ENCODE measurements at regions not wholly inside any gene's neighbourhood (a gene's known extent, or its start where the extent isn't known, plus 50 kb on each side); places are given as distances from the start of the nearest gene placed in this dataset.
A peak's percentile ranks its signal among the peaks of the same experiment; 100 is the strongest.
"Not testable (repeated sequence)": the region's sequence is repeated elsewhere in the genome, so short reads cannot be mapped to it uniquely, and the experiment has no call there.

DNA sequence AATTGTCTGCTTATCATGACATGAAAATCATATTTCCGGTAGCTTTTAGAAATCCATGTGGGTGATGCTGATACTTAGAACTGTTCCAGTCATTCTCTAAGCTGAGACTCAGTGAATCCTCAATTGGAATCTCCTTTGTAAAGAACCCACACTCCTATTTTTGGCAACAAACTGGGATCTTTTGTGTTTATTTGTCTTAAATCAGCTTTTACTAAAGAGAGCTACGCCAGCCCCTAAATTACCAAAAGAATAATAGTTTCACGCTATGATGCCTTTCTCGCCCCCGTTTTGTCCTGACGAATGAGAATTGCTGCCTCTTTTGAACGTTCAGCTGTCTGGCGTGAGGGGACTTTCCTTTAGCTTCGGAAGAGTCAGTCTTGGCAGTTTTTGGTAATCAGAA, 195.9 kb downstream of the SHOX start:
- TF ChIP-seq, protein P1, sequence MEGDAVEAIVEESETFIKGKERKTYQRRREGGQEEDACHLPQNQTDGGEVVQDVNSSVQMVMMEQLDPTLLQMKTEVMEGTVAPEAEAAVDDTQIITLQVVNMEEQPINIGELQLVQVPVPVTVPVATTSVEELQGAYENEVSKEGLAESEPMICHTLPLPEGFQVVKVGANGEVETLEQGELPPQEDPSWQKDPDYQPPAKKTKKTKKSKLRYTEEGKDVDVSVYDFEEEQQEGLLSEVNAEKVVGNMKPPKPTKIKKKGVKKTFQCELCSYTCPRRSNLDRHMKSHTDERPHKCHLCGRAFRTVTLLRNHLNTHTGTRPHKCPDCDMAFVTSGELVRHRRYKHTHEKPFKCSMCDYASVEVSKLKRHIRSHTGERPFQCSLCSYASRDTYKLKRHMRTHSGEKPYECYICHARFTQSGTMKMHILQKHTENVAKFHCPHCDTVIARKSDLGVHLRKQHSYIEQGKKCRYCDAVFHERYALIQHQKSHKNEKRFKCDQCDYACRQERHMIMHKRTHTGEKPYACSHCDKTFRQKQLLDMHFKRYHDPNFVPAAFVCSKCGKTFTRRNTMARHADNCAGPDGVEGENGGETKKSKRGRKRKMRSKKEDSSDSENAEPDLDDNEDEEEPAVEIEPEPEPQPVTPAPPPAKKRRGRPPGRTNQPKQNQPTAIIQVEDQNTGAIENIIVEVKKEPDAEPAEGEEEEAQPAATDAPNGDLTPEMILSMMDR (conservative IDR thresholded peaks at IDR 0.05; ENCODE audit: low read length) = no peak

DNA sequence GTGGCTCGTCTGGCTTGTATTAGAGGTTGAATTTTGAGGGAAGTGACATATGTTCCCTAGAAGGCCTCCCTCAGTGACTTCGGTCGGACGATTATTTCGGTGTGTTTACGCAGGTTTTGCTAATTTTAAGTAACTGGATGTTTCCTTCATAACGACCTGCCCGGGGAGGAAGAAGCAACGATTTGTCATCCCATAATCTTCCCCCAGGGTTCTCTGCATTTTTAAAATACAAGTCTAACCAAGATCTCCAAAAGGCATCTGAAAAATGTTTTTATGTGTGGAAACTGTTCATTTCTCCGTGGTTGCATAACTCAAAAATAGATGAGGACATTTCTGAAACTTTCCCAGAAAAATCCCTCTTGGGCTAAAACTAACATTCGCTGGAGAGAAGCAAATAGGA, 195.4 kb downstream of the SHOX start:
- peak; percentile 89 for DNase-seq (ENCODE audit: low read depth)
- TF ChIP-seq, protein P1 (conservative IDR thresholded peaks at IDR 0.05; ENCODE audit: low read length) = no peak
- no peak overlapping the region for H3K4me3 ChIP-seq (ENCODE audit: low read length)

More for the DNA sequence above, 195.9 kb downstream of the SHOX start:
- no peak for DNase-seq (ENCODE audit: low read depth)
- H3K4me3 ChIP-seq (ENCODE audit: low read length) = no peak overlapping the region

DNA sequence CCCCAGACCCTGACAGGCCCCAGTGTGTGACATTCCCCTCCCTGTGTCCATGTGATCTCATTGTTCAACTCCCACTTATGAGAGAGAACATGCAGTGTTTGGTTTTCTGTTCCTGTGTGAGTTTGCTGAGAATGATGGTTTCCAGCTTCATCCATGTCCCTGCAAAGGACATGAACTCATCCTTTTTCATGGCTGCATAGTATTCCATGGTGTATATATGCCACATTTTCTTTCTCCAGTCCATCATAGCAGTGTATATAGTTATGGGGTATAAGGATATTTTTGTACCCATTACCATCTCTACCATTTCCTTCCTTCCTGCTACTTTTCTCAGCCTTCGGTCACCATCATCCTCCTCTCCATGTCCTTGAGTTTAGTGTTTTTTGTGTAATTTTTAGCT, 192.5 kb downstream of the SHOX start:
- not testable (repeated sequence) for DNase-seq (ENCODE audit: low read depth); H3K4me3 ChIP-seq (ENCODE audit: low read length)

DNA sequence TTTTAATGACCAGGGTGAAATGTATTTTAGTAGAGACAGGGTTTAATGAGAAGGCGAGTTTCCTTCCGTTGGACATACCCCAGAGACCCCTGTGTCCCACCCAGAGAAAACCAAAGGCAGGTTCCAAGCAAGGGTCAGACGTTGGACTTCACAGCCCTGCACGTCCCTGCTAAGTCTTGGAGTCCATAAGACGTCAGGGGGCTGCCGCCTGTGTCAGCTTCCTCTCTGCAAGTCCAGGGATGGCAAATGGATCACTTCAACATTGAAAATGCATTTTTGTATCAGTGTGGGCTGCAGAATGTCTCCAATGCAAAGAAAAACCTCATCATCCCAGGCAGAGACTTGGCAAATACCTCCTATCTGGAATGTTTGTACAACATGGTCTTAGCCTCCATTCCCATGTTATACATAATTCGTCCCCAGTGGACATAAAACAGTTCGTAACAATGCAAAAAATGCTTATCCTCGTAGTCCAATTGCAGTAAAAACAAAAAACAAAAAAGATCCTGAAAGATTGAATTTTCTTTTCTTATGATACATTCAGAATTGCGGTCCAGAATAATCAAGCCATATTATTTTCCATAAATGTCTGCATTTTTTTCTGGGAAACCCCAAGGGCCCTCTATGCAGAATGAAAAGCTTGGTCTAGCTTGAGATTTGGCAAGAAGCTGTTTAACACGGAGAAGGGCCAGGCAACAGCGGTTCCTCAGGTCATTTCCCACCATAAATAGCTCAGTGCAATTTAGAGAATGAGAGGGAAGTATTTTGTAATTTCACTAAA, 190.9 kb downstream of the SHOX start:
- no peak overlapping the region for H3K4me3 ChIP-seq (ENCODE audit: low read length)
- TF ChIP-seq, protein P1 (conservative IDR thresholded peaks at IDR 0.05; ENCODE audit: low read length) = no peak

DNA sequence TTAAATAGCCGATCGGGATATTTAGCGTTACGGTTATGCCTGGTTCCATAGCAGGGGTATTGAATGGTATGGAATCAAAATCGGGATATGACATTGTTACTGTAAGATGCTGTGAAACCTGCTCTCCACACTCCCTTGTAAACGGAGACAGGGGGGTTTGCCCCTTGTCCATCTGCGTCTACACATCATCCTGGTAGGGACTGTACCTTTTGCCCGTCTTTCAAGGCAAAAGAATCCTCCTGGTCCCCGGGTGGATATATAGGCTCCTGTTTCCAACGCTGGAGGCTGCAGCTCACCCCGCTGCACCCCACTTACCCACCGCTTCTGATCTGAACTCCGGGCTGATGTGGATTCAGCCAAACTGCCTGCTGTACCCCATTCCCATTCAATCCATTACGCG, 189.1 kb downstream of the SHOX start:
- DNase-seq (ENCODE audit: low read depth) = no peak
- TF ChIP-seq, protein P1 (conservative IDR thresholded peaks at IDR 0.05; ENCODE audit: low read length) = no peak
- H3K4me3 ChIP-seq (ENCODE audit: low read length) = no peak overlapping the region

More for the DNA sequence above, 190.9 kb downstream of the SHOX start:
- no peak for DNase-seq (ENCODE audit: low read depth)

DNA sequence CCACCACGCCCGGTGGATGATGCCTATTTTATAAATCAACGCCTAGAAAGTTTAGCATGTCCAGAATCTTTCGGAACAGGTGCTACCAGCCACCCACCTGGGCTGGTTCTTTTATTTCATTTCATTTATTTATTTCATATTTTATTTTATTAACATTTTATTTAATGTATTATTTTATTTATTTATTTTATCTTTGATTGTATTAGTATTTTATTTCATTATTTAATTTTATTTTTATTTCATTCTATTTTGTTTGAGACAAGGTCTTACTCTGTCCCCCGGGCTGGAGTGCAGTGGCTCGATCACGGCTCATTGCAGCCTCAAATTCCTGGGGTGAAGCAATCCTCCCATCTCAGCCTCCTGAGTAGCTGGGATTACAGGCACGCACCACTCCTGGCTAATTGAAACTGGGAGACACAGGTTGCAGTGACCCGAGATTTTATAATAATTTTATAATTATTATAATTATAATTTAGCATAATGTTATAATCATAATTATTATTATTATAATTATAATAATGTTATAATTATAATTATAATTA, 187.2 kb downstream of the SHOX start:
- TF ChIP-seq, protein P1 (conservative IDR thresholded peaks at IDR 0.05; ENCODE audit: low read length) = no peak
- H3K4me3 ChIP-seq (ENCODE audit: low read length) = no peak overlapping the region
- DNase-seq (ENCODE audit: low read depth) = no peak

DNA sequence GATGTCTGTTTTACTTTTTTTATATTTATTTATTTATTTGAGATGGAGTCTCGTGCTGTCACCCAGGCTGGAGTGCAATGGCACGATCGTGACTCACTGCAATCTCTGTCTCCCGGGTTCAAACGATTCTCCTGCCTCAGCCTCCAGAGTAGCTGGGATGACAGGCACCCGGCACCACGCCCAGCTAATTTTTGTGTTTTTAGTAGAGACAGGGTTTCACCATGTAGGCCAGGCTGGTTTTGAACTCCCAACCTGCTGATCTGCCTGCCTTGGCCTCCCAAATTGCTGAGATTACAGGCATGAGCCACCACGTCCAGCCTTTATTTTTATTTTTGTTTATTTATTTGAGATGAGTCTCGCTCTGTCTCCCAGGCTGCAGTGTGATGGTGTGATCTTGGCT, 186.6 kb downstream of the SHOX start:
- not testable (repeated sequence) for H3K4me3 ChIP-seq (ENCODE audit: low read length); DNase-seq (ENCODE audit: low read depth)

DNA sequence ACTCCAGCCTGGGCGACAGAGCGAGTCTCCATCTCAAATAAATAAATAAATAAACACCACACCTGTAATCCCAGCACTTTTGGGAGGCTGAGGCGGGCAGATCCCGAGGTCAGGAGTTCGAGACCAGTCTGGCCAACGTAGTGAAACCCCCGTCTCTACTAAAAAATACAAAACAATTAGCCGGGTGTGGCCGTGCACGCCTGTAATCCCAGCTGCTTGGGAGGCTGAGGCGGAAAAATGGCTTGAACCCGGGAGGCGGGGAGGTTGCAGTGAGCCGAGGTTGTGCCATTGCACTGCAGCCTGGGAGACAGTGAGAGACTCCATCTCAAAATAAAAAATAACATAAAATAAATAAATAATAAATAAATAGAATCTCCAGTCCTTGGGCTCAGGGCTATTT, 185.8 kb downstream of the SHOX start:
- no peak overlapping the region for H3K4me3 ChIP-seq (ENCODE audit: low read length)
- DNase-seq (ENCODE audit: low read depth) = no peak
- TF ChIP-seq, protein P1 (conservative IDR thresholded peaks at IDR 0.05; ENCODE audit: low read length) = no peak
